Peyer's patch (tissue), 4 donors: ENCODE measurements at regions not wholly inside any gene's neighbourhood (a gene's known extent, or its start where the extent isn't known, plus 50 kb on each side); places are given as distances from the start of the nearest gene placed in this dataset.

ENCODE experiments used
- CTCF ChIP-seq, 6 experiments: fragments of 450-650 bp in 4 of 6; fragments of 200-600 bp in 2 of 6; sonication (generic) in 1 of 6; IDR thresholded peaks; one replicate each; pipeline ENCODE4 v1.5.1; 2017 to 2019; ENCODE audit warnings: antibody characterized with exemption in 6 of 6, mild to moderate bottlenecking in 3 of 6, moderate library complexity in 1 of 6
- POLR2A ChIP-seq, 2 donors: fragments of 450-650 bp; IDR thresholded peaks; one replicate each; pipeline ENCODE4 v1.5.1; 2017; ENCODE audit warnings: antibody characterized with exemption in 2 of 2, mild to moderate bottlenecking in 2 of 2, moderate library complexity in 2 of 2

- no peak for TF ChIP-seq POLR2A (IDR thresholded peaks at IDR 0.05)
- TF ChIP-seq CTCF (IDR thresholded peaks at IDR 0.05) = no peak
Measured at GRCh38 chr12:30385706-30386105, 310.0 kb downstream of the IPO8 start.
